Neural cell (in vitro differentiated cells): ENCODE measurements at regions not wholly inside any gene's neighbourhood (a gene's known extent, or its start where the extent isn't known, plus 50 kb on each side); places are given as distances from the start of the nearest gene placed in this dataset.

Experiments used
- H2AFZ ChIP-seq: fragments of 200-600, 300-800 bp; sonication (generic), shearing (Covaris generic); 2 replicates; pipeline ENCODE4 v1.6.0; 2014; ENCODE audit warnings: low read depth, mild to moderate bottlenecking, antibody characterized with exemption, low read length, moderate library complexity
- H3F3A ChIP-seq: fragments of 200-600 bp; shearing (Covaris generic); 2 replicates; pipeline ENCODE4 v1.6.1; 2016; ENCODE audit warnings: mild to moderate bottlenecking, moderate library complexity, mixed read lengths, antibody characterized with exemption, low read length; ENCODE audit not compliant: insufficient read depth, poor library complexity, severe bottlenecking
- H3K27ac ChIP-seq: fragments of 200-600, 300-800 bp; sonication (generic), shearing (Covaris generic); 2 replicates; pipeline ENCODE4 v1.5.1; 2014; ENCODE audit warnings: mild to moderate bottlenecking, low read length, moderate library complexity
- H3K27me3 ChIP-seq: fragments of 300-800, 200-600 bp; sonication (generic), shearing (Covaris generic); 2 replicates; pipeline ENCODE4 v1.6.0; 2014; ENCODE audit warnings: mild to moderate bottlenecking, low read depth, low read length, moderate library complexity; ENCODE audit not compliant: insufficient read depth
- H3K36me3 ChIP-seq: fragments of 300-800, 200-600 bp; sonication (generic), shearing (Covaris generic); 2 replicates; pipeline ENCODE4 v1.5.1; 2014; ENCODE audit warnings: mild to moderate bottlenecking, antibody characterized with exemption, low read length, moderate library complexity; ENCODE audit not compliant: insufficient read depth
- H3K4me2 ChIP-seq: fragments of 300-800, 200-600 bp; sonication (generic), shearing (Covaris generic); 2 replicates; pipeline ENCODE4 v1.6.0; 2014; ENCODE audit warnings: mild to moderate bottlenecking, low read length
- H3K4me3 ChIP-seq: fragments of 300-800, 200-600 bp; sonication (generic), shearing (Covaris generic); 2 replicates; pipeline ENCODE4 v1.5.1; 2014; ENCODE audit warnings: mild to moderate bottlenecking, low read length, moderate library complexity
- H3K79me2 ChIP-seq: fragments of 200-600 bp; shearing (Covaris generic); replicated peaks from 2 replicates; pipeline ENCODE4 v1.6.0; 2014; ENCODE audit warnings: mild to moderate bottlenecking, low read length, moderate library complexity; ENCODE audit not compliant: insufficient read depth
- H3K9ac ChIP-seq: fragments of 300-800, 200-600 bp; sonication (generic), shearing (Covaris generic); 2 replicates; pipeline ENCODE4 v1.6.1; 2016; ENCODE audit warnings: mild to moderate bottlenecking, low read length, mixed read lengths
- H3K9me2 ChIP-seq: fragments of 200-600 bp; shearing (Covaris generic); 2 replicates; pipeline ENCODE4 v1.6.1; 2016; ENCODE audit warnings: mild to moderate bottlenecking, low read length, mixed read lengths; ENCODE audit not compliant: insufficient read depth
- H3K9me3 ChIP-seq: fragments of 200-600, 300-800 bp; sonication (generic), shearing (Covaris generic); 2 replicates; pipeline ENCODE4 v1.6.1; 2016; ENCODE audit warnings: mild to moderate bottlenecking, mixed run types, low read length, moderate library complexity, mixed read lengths
- H4K20me1 ChIP-seq: fragments of 200-600 bp; shearing (Covaris generic); 2 replicates; pipeline ENCODE4 v1.6.1; 2016; ENCODE audit warnings: mild to moderate bottlenecking, mixed run types; ENCODE audit not compliant: insufficient read depth
- EP300 ChIP-seq: fragments of 450-650 bp; conservative IDR thresholded peaks from 2 replicates; pipeline ENCODE4 v1.6.1; 2014; ENCODE audit warnings: antibody characterized with exemption, mild to moderate bottlenecking, moderate library complexity; ENCODE audit not compliant: poor library complexity, severe bottlenecking
- EZH2 ChIP-seq: fragments of 200-600, 300-800 bp; shearing (Covaris generic), sonication (generic); IDR thresholded peaks from 2 replicates; pipeline ENCODE4 v1.6.1; 2014; ENCODE audit warnings: antibody characterized with exemption, low read length, borderline replicate concordance, mild to moderate bottlenecking; ENCODE audit not compliant: insufficient read depth, poor library complexity, severe bottlenecking
- MXI1 ChIP-seq: fragments of 450-650 bp; conservative IDR thresholded peaks from 2 replicates; pipeline ENCODE4 v1.6.1; 2014; ENCODE audit warnings: antibody characterized with exemption, mild to moderate bottlenecking; ENCODE audit not compliant: poor library complexity, severe bottlenecking
- POLR2AphosphoS5 ChIP-seq: IDR thresholded peaks from 2 replicates; pipeline ENCODE4 v1.6.1; 2012
- RAD21 ChIP-seq: fragments of 450-650 bp; conservative IDR thresholded peaks from 2 replicates; pipeline ENCODE4 v1.6.1; 2014; ENCODE audit warnings: antibody characterized with exemption, mild to moderate bottlenecking, moderate library complexity
- SMC3 ChIP-seq: fragments of 450-650 bp; conservative IDR thresholded peaks from 2 replicates; pipeline ENCODE4 v1.6.1; 2014; ENCODE audit warnings: antibody characterized with exemption, mild to moderate bottlenecking, moderate library complexity; ENCODE audit not compliant: poor library complexity
- TAF1 ChIP-seq: IDR thresholded peaks from 2 replicates; pipeline ENCODE4 v1.6.1; 2012; ENCODE audit warnings: low read depth
- TF ChIP-seq, protein P1 (sequence below): fragments of 450-650 bp; IDR thresholded peaks from 2 replicates; pipeline ENCODE4 v1.5.1; 2014; ENCODE audit warnings: antibody characterized with exemption, mild to moderate bottlenecking, moderate library complexity; ENCODE audit not compliant: poor library complexity, severe bottlenecking
- TF ChIP-seq, protein P2 (sequence below): IDR thresholded peaks from 2 replicates; pipeline ENCODE4 v1.6.1; 2012; ENCODE audit warnings: borderline replicate concordance

DNA sequence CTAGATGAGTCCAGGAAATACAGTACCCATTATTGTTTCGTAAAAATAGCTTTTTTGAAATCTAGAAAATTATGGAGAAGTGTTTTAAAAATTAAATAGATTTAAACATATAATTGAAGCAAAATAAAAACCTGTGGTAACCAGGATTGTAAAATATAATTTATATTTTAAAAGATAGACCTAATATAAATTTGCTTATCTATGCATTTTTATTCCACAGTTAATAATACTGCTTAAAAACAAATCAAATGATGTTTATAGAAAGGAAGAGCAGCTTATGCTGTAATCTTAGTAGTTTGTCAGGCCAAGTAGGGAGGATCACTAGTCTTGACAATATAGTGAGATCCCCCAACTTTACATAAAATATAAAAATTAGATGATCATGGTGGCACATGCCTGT, 388.9 kb upstream of the CNTNAP5 start:
- Histone ChIP-seq H3K9me2 (no peaks in the 10 kb centered on the region), H3K9me3 (no peaks in the 10 kb centered on the region), H3F3A (no peaks in the 10 kb centered on the region), H3K27ac (no peak overlapping the region), H3K79me2 (no peaks in the 10 kb centered on the region), H3K27me3 (no peaks in the 10 kb centered on the region), H3K4me3 (no peak overlapping the region), H4K20me1 (no peaks in the 10 kb centered on the region), H3K4me2 (no peak overlapping the region), H2AFZ (no peak overlapping the region), H3K36me3 (no peaks in the 10 kb centered on the region), H3K9ac (no peak overlapping the region)
- no peak for TF ChIP-seq EP300
- no peak for TF ChIP-seq TAF1
- no peak for TF ChIP-seq POLR2AphosphoS5
- TF ChIP-seq, protein P1, sequence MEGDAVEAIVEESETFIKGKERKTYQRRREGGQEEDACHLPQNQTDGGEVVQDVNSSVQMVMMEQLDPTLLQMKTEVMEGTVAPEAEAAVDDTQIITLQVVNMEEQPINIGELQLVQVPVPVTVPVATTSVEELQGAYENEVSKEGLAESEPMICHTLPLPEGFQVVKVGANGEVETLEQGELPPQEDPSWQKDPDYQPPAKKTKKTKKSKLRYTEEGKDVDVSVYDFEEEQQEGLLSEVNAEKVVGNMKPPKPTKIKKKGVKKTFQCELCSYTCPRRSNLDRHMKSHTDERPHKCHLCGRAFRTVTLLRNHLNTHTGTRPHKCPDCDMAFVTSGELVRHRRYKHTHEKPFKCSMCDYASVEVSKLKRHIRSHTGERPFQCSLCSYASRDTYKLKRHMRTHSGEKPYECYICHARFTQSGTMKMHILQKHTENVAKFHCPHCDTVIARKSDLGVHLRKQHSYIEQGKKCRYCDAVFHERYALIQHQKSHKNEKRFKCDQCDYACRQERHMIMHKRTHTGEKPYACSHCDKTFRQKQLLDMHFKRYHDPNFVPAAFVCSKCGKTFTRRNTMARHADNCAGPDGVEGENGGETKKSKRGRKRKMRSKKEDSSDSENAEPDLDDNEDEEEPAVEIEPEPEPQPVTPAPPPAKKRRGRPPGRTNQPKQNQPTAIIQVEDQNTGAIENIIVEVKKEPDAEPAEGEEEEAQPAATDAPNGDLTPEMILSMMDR = no peak
- no peak for TF ChIP-seq MXI1
- no peak for TF ChIP-seq RAD21
- TF ChIP-seq SMC3 = no peak
- TF ChIP-seq EZH2 = no peak
- TF ChIP-seq, protein P2, sequence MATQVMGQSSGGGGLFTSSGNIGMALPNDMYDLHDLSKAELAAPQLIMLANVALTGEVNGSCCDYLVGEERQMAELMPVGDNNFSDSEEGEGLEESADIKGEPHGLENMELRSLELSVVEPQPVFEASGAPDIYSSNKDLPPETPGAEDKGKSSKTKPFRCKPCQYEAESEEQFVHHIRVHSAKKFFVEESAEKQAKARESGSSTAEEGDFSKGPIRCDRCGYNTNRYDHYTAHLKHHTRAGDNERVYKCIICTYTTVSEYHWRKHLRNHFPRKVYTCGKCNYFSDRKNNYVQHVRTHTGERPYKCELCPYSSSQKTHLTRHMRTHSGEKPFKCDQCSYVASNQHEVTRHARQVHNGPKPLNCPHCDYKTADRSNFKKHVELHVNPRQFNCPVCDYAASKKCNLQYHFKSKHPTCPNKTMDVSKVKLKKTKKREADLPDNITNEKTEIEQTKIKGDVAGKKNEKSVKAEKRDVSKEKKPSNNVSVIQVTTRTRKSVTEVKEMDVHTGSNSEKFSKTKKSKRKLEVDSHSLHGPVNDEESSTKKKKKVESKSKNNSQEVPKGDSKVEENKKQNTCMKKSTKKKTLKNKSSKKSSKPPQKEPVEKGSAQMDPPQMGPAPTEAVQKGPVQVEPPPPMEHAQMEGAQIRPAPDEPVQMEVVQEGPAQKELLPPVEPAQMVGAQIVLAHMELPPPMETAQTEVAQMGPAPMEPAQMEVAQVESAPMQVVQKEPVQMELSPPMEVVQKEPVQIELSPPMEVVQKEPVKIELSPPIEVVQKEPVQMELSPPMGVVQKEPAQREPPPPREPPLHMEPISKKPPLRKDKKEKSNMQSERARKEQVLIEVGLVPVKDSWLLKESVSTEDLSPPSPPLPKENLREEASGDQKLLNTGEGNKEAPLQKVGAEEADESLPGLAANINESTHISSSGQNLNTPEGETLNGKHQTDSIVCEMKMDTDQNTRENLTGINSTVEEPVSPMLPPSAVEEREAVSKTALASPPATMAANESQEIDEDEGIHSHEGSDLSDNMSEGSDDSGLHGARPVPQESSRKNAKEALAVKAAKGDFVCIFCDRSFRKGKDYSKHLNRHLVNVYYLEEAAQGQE = no peak

DNA sequence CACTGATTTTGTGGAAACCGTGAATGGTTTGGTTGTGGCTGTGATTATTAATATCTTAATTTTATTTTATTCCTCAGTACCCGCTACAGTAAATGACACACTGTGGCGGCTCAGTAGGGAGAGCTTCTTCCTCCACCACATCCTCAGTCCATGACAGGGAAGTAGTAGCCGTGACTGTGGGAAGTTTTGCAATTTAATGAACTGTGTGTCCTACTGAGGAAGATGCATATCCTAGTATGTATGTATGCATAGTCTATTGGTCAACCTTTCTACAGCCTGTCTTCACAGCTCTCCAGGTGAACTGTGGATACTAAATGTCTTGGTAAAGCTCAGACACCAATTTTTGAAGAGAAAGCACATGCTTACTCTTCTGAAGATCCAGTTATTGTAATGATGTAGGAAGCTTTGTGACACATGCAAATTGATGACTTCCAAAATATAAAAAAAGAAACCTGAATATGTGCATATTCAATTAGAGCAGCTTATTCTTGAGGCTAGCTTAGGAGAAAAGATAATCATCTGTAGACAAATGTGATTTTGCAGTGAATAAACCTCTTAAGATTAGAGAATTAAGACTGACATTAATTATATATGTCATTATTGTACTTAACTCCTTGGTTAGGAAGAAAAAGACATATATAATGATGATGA, 384.3 kb upstream of the CNTNAP5 start:
- Histone ChIP-seq H3K4me2 (no peak overlapping the region), H3K9me2 (no peaks in the 10 kb centered on the region), H2AFZ (no peak overlapping the region), H3K9me3 (no peaks in the 10 kb centered on the region), H3K27me3 (no peaks in the 10 kb centered on the region), H3K4me3 (no peak overlapping the region), H4K20me1 (no peaks in the 10 kb centered on the region), H3K79me2 (no peaks in the 10 kb centered on the region), H3K36me3 (no peaks in the 10 kb centered on the region), H3K9ac (no peak overlapping the region), H3K27ac (no peak overlapping the region), H3F3A (no peaks in the 10 kb centered on the region)
- TF ChIP-seq, protein P1 = no peak
- no peak for TF ChIP-seq TAF1
- TF ChIP-seq RAD21 = no peak
- no peak for TF ChIP-seq SMC3
- no peak for TF ChIP-seq POLR2AphosphoS5
- no peak for TF ChIP-seq EP300
- TF ChIP-seq MXI1 = no peak
- TF ChIP-seq, protein P2 = no peak
- no peak for TF ChIP-seq EZH2
